ENCODE measurements at regions not wholly inside any gene's neighbourhood (a gene's known extent, or its start where the extent isn't known, plus 50 kb on each side); places are given as distances from the start of the nearest gene placed in this dataset.

DNA sequence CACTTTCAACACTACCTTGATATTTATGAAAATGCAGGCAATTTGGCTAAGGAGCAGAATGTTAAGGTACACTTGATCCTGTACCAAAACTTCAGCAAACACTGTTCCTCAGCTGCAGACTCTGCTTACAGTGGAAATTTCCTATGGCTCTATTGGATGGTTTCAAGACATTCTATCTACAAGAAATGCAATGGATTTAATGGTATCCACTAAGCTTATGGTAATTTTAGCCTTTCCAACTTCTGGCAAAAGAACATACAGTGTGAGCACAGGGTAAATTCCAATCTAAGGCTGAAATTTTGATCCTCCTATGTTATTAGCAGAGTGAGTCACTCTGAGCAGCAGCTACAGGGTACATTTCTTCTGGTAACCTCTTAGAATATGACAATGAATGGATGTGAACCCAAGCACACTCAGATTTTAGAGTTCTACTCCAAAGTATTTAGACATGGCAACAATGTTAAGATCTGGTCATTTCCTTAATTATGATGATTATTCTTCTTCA lies 361.8 kb upstream of the PIK3C3 start:
- Histone ChIP-seq H3K36me3 (no peaks in the 10 kb centered on the region), H3K4me3 (no peak overlapping the region), H3K27me3 (no peaks in the 10 kb centered on the region), H3K9me3 (peaks cover 0 to 3% (median 0%) of the 10 kb centered on the region in 12 donors), H3K27ac (no peak overlapping the region), H3K4me1 (no peaks in the 10 kb centered on the region)
- ATAC-seq (no peak), DNase-seq (no peak)
- TF ChIP-seq, protein P1, sequence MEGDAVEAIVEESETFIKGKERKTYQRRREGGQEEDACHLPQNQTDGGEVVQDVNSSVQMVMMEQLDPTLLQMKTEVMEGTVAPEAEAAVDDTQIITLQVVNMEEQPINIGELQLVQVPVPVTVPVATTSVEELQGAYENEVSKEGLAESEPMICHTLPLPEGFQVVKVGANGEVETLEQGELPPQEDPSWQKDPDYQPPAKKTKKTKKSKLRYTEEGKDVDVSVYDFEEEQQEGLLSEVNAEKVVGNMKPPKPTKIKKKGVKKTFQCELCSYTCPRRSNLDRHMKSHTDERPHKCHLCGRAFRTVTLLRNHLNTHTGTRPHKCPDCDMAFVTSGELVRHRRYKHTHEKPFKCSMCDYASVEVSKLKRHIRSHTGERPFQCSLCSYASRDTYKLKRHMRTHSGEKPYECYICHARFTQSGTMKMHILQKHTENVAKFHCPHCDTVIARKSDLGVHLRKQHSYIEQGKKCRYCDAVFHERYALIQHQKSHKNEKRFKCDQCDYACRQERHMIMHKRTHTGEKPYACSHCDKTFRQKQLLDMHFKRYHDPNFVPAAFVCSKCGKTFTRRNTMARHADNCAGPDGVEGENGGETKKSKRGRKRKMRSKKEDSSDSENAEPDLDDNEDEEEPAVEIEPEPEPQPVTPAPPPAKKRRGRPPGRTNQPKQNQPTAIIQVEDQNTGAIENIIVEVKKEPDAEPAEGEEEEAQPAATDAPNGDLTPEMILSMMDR (IDR thresholded peaks at IDR 0.05): no peak
- TF ChIP-seq POLR2A (IDR thresholded peaks at IDR 0.05): no peak
- intact Hi-C loops (cut with DNase I): no loop called here

GRCh38 chr18:41587976-41588375 lies 367.1 kb upstream of the PIK3C3 start:
- WGBS, 4 donors: 58 to 68% (median 65%) methylated on average over 1 of the region's 1 CpG
- no peak overlapping the region for H3K27ac ChIP-seq
- ATAC-seq (no peak), DNase-seq (no peak)
- intact Hi-C loops (cut with DNase I): no loop called here
- H3K36me3 ChIP-seq: no peaks in the 10 kb centered on the region
- H3K9me3 ChIP-seq: peaks cover 0 to 3% (median 0%) of the 10 kb centered on the region in 12 donors
- H3K4me1 ChIP-seq: no peaks in the 10 kb centered on the region
- TF ChIP-seq POLR2A (IDR thresholded peaks at IDR 0.05): no peak
- TF ChIP-seq, protein P1 (IDR thresholded peaks at IDR 0.05): no peak
- H3K27me3 ChIP-seq: no peaks in the 10 kb centered on the region
- no peak overlapping the region for H3K4me3 ChIP-seq

DNA sequence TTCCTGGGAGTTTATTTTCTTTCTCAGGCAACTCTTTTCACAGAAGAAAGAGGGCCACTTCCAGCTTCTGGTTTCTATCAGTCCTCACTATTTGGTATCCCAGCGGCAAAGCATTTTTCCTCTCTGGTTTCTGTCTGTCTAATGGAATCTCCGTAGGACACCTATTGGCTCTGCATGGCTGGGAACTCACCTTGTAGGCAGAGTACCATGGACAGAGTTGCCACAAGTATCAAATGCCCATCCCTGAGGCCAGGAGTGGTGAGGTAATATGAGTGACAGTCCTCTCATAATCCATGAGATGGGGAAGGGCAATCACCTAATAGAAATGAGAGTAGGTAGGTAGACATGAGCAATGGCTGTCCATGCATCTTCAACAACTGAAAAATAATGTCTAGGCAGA lies 369.5 kb upstream of the PIK3C3 start:
- WGBS, 4 donors: 58 to 73% (median 67%) methylated on average over 2 of the region's 2 CpGs
- Histone ChIP-seq H3K4me3 (no peak overlapping the region), H3K27me3 (no peaks in the 10 kb centered on the region), H3K27ac (no peak overlapping the region), H3K4me1 (no peaks in the 10 kb centered on the region), H3K9me3 (peaks cover 0 to 3% (median 0%) of the 10 kb centered on the region in 12 donors), H3K36me3 (no peaks in the 10 kb centered on the region)
- no peak for DNase-seq
- no peak for TF ChIP-seq POLR2A (IDR thresholded peaks at IDR 0.05)
- TF ChIP-seq, protein P1 (IDR thresholded peaks at IDR 0.05): no peak
- intact Hi-C loops (cut with DNase I): no loop called here
- no peak for ATAC-seq

- H3K9me3 ChIP-seq: no peaks in the 10 kb centered on the region
- H3K27ac ChIP-seq: no peak overlapping the region
- ATAC-seq: no peak
- no peaks in the 10 kb centered on the region for H3K36me3 ChIP-seq
- no peak for DNase-seq
- 18 to 30% (median 29%) methylated on average over 1 of the region's 1 CpG for WGBS, 4 donors
- H3K4me1 ChIP-seq: no peaks in the 10 kb centered on the region
- TF ChIP-seq, protein P1 (IDR thresholded peaks at IDR 0.05): no peak
- no peak for TF ChIP-seq POLR2A (IDR thresholded peaks at IDR 0.05)
- intact Hi-C loops (cut with DNase I): no loop called here
- no peak overlapping the region for H3K4me3 ChIP-seq
- H3K27me3 ChIP-seq: no peaks in the 10 kb centered on the region
Measured at GRCh38 chr18:41579185-41579584, 375.8 kb upstream of the PIK3C3 start.
